GM10266 (cell line): ENCODE measurements at regions not wholly inside any gene's neighbourhood (a gene's known extent, or its start where the extent isn't known, plus 50 kb on each side); places are given as distances from the start of the nearest gene placed in this dataset.

Experiments
- DNase-seq: peaks from one replicate; pipeline ENCODE4 v3.0.0; 2012; ENCODE audit errors: extremely low spot score
- TF ChIP-seq, protein P1 (sequence below): IDR thresholded peaks from 2 replicates; pipeline ENCODE4 v1.5.1; 2012; ENCODE audit warnings: mild to moderate bottlenecking, low read depth; ENCODE audit not compliant: control insufficient read depth, insufficient read depth; ENCODE audit errors: missing control alignments

- TF ChIP-seq, protein P1, sequence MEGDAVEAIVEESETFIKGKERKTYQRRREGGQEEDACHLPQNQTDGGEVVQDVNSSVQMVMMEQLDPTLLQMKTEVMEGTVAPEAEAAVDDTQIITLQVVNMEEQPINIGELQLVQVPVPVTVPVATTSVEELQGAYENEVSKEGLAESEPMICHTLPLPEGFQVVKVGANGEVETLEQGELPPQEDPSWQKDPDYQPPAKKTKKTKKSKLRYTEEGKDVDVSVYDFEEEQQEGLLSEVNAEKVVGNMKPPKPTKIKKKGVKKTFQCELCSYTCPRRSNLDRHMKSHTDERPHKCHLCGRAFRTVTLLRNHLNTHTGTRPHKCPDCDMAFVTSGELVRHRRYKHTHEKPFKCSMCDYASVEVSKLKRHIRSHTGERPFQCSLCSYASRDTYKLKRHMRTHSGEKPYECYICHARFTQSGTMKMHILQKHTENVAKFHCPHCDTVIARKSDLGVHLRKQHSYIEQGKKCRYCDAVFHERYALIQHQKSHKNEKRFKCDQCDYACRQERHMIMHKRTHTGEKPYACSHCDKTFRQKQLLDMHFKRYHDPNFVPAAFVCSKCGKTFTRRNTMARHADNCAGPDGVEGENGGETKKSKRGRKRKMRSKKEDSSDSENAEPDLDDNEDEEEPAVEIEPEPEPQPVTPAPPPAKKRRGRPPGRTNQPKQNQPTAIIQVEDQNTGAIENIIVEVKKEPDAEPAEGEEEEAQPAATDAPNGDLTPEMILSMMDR, result no peak
- no peak for DNase-seq
Observed at GRCh38 chr9:1954238-1954637, 60.9 kb upstream of the SMARCA2 start.

GRCh38 chr9:1956958-1957357 is 58.2 kb upstream of the SMARCA2 start:
- DNase-seq, result no peak
- TF ChIP-seq, protein P1, result no peak

- TF ChIP-seq, protein P1, result no peak
- DNase-seq, result no peak
Observed at GRCh38 chr9:1957856-1958255, 57.3 kb upstream of the SMARCA2 start.

- DNase-seq, result no peak
Observed at GRCh38 chr9:1959371-1959770, 55.8 kb upstream of the SMARCA2 start.

DNA sequence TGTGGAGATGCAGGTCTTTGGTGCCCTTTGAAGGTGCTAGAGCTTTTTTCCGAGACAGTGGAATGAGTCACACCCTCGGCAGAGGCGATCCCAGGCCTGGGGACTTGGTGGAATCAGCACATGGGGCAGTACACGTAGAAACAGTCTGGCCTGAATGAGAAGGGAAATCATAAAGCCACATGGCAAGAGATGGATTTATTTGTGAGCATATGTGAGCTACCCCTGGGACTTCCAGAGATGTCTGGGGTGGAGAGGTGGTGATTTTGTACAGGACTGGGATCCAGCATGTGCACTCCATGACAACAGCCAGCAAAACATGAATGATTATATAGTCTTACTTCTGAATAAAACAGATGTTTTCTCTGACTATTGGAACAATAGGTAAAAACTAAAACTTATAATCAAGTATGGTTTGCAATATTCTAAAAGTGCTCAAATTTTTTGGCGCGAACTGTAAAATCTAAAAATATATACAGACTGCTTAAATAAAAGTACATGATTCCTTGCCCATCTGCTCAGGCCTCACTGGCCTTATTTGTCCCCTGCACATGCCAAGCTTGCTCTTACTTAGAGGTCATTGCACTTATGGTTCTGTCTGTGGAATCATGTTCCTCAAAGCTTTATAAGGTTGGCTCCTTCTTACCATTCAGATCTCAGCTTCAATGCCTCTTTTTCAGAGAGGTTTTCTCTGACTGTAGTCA is 54.7 kb upstream of the SMARCA2 start:
- TF ChIP-seq, protein P1, result no peak
- no peak for DNase-seq

More at GRCh38 chr9:1959371-1959770, 55.8 kb upstream of the SMARCA2 start:
- TF ChIP-seq, protein P1, result no peak

GRCh38 chr9:1962122-1962521 is 53.0 kb upstream of the SMARCA2 start:
- DNase-seq, result no peak
- TF ChIP-seq, protein P1, result no peak

DNA sequence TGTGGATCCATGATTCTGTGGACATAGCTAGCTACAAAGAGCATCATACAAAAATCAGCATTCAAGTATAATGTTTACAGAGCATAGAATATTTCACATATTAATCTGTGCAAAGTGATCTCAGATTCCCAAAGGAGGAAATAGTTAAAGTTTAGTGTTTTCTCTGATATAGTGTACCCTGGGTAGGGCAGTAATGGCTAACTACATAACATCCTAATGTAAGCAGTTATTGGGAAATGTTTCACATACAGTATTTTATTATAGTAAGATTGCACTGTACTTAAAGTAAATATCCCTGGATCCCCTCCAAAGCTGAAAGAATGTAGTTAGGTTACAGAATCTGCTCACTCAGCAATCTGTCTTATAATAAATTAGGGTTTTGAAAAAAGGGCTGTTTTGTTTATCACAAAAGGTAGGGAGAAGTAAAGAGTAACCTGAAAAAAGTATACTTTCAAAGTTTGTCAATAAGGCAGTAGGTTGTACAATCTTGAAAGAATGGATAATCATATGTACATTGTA is 52.5 kb upstream of the SMARCA2 start:
- TF ChIP-seq, protein P1, result no peak
- DNase-seq, result no peak
